AG04450 (cell line): ENCODE measurements at regions not wholly inside any gene's neighbourhood (a gene's known extent, or its start where the extent isn't known, plus 50 kb on each side); places are given as distances from the start of the nearest gene placed in this dataset.

Experiments
- CTCF ChIA-PET: fragments of 300-600, 350-600 bp; formaldehyde crosslinking; extraction: SDS; loops from one replicate; lab custom pipeline; 2022; ENCODE audit warnings: antibody characterized with exemption, inconsistent platforms; lab: Charles Lee
- POLR2A ChIA-PET: fragments of 350-600 bp; formaldehyde crosslinking; extraction: SDS; loops from one replicate; lab custom pipeline; 2021; ENCODE audit warnings: antibody characterized with exemption, inconsistent platforms; lab: Yijun Ruan, JAX
- DNase-seq: peaks from one replicate; pipeline ENCODE4 v3.0.0-alpha.2; 2011; ENCODE audit warnings: low read depth, low spot score
- H3K27ac ChIP-seq: one replicate; pipeline ENCODE4 v1.5.1; 2012; ENCODE audit warnings: low read depth, low read length, control low read depth
- H3K27me3 ChIP-seq: one replicate; pipeline ENCODE4 v1.6.0; 2012; ENCODE audit warnings: low read length; ENCODE audit not compliant: control insufficient read depth, insufficient read depth
- H3K4me3 ChIP-seq: 2 replicates; pipeline ENCODE4 v1.5.1; 2011; ENCODE audit warnings: mild to moderate bottlenecking, low read depth, low read length, control low read depth
- H3K9me3 ChIP-seq: 2 replicates; pipeline ENCODE4 v1.5.1; 2012; ENCODE audit warnings: low read length; ENCODE audit not compliant: control insufficient read depth, insufficient read depth
- TF ChIP-seq, protein P1 (sequence below): IDR thresholded peaks from 2 replicates; pipeline ENCODE4 v1.5.1; 2011; ENCODE audit warnings: low read depth, low read length, control low read depth, inconsistent platforms

DNA sequence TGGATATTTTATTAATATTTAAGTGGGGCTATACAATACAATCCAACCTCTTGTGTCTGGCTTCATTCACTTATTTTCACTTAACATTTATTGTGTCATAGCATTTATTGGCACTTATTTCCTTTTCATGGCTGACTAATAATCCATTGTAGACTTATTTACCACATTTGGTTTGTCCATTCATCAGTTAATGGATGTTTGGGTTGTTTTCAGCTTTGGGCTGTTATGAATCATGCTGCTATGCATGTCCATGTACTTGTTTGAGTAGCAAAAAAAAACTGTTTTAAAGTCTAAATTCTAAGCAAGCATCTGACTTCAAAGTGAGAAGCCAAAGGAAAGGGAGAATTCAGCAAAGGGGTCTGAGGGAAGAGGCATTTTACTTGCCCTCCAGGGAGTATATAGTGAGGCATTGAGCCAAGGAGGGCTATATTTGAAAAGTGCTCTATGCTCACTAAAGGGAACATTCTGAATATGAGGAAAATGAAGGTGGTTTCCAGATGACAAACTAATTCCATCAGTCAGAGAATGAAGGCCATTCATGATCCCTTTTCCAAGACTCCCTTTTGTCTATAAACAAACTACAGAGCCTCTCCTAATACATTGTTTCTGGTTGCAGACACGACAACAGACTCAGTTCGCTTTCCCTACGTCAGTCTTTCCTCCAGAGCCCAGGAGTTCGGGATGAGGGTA is 532.8 kb upstream of the KLF4 start:
- H3K4me3 ChIP-seq: no peak overlapping the region
- no peak for DNase-seq
- H3K27me3 ChIP-seq: no peaks in the 10 kb centered on the region
- TF ChIP-seq, protein P1, sequence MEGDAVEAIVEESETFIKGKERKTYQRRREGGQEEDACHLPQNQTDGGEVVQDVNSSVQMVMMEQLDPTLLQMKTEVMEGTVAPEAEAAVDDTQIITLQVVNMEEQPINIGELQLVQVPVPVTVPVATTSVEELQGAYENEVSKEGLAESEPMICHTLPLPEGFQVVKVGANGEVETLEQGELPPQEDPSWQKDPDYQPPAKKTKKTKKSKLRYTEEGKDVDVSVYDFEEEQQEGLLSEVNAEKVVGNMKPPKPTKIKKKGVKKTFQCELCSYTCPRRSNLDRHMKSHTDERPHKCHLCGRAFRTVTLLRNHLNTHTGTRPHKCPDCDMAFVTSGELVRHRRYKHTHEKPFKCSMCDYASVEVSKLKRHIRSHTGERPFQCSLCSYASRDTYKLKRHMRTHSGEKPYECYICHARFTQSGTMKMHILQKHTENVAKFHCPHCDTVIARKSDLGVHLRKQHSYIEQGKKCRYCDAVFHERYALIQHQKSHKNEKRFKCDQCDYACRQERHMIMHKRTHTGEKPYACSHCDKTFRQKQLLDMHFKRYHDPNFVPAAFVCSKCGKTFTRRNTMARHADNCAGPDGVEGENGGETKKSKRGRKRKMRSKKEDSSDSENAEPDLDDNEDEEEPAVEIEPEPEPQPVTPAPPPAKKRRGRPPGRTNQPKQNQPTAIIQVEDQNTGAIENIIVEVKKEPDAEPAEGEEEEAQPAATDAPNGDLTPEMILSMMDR: no peak
- ChIA-PET POLR2A (no interaction called here), CTCF (no interaction called here)
- no peaks in the 10 kb centered on the region for H3K9me3 ChIP-seq
- H3K27ac ChIP-seq: no peak overlapping the region

GRCh38 chr9:108021096-108021710 is 531.6 kb upstream of the KLF4 start:
- ChIA-PET CTCF (no interaction called here), POLR2A (no interaction called here)
- Histone ChIP-seq H3K4me3 (no peak overlapping the region), H3K27ac (no peak overlapping the region), H3K9me3 (no peaks in the 10 kb centered on the region), H3K27me3 (no peaks in the 10 kb centered on the region)
- no peak for DNase-seq
- TF ChIP-seq, protein P1: no peak

DNA sequence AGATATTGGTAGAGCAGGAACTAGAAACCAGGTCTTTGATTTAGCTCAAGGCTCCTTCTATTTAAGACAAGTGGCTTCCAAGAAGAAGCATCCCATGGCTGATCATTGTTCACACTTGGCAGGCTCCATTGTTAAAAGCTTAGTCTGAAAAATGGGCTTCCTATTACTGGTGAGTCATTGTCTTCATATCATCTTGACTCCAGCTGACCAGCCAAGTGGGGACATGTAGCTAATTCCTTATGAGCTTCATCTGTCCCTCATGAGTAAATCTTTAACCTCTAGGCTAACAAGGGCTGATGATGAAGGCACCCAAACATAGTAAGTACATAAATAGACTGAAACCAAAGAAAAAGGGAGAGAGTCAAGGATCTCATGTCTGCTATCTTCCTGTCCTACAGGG is 530.3 kb upstream of the KLF4 start:
- TF ChIP-seq, protein P1: no peak
- Histone ChIP-seq H3K9me3 (no peaks in the 10 kb centered on the region), H3K27ac (no peak overlapping the region), H3K27me3 (no peaks in the 10 kb centered on the region), H3K4me3 (no peak overlapping the region)
- no peak for DNase-seq
- ChIA-PET CTCF (no interaction called here), POLR2A (no interaction called here)

- H3K9me3 ChIP-seq: no peaks in the 10 kb centered on the region
- DNase-seq: no peak
- CTCF ChIA-PET: no interaction called here
- H3K27ac ChIP-seq: no peak overlapping the region
- TF ChIP-seq, protein P1: no peak
- no peaks in the 10 kb centered on the region for H3K27me3 ChIP-seq
- POLR2A ChIA-PET: no interaction called here
- no peak overlapping the region for H3K4me3 ChIP-seq
Observed at GRCh38 chr9:108017671-108018070, 528.1 kb upstream of the KLF4 start.

DNA sequence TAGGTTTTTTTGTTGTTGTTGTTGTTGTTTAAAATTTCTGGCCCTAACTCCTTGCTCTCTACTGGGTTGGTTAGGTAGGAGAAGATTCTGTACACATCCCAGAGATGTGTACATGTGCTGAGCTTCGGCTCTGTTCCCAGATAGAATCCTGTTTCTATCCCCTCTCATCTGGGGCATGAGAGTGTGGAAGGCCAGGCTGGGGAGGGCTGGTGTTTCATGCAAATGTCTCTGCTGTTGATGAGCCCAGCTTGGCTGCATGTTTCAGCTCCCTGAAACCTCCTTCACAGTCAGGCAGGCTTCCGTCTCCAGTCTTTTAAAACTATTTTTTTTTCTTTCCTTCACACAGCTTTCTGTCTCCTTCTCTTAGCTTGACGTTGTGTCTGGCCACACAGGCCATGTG is 526.9 kb upstream of the KLF4 start:
- no peak overlapping the region for H3K4me3 ChIP-seq
- no peaks in the 10 kb centered on the region for H3K9me3 ChIP-seq
- ChIA-PET POLR2A (no interaction called here), CTCF (no interaction called here)
- H3K27ac ChIP-seq: no peak overlapping the region
- no peak for DNase-seq
- no peaks in the 10 kb centered on the region for H3K27me3 ChIP-seq
- TF ChIP-seq, protein P1: no peak
